H9 (cell line): ENCODE measurements at regions not wholly inside any gene's neighbourhood (a gene's known extent, or its start where the extent isn't known, plus 50 kb on each side); places are given as distances from the start of the nearest gene placed in this dataset.

Experiments
- DNase-seq: peaks from one replicate; pipeline ENCODE4 v3.0.0-alpha.2; 2017
- H2AFZ ChIP-seq: one replicate; pipeline ENCODE4 v1.6.1; 2013; ENCODE audit warnings: mild to moderate bottlenecking, low read length, control low read depth, moderate library complexity
- H2AK5ac ChIP-seq: 2 replicates; pipeline ENCODE4 v1.6.1; 2013; ENCODE audit warnings: low read length, control low read depth, mixed read lengths; ENCODE audit not compliant: insufficient read length
- H2BK120ac ChIP-seq: one replicate; pipeline ENCODE4 v1.6.1; 2013; ENCODE audit warnings: low read depth, mild to moderate bottlenecking, low read length, control low read depth, inconsistent platforms; ENCODE audit not compliant: poor library complexity, severe bottlenecking
- H2BK12ac ChIP-seq: 2 replicates; pipeline ENCODE4 v1.6.1; 2013; ENCODE audit warnings: low read length, control low read depth, mixed read lengths, low read depth; ENCODE audit not compliant: insufficient read length
- H2BK15ac ChIP-seq: 2 replicates; pipeline ENCODE4 v1.6.1; 2013; ENCODE audit warnings: low read depth, low read length, control low read depth
- H2BK20ac ChIP-seq: one replicate; pipeline ENCODE4 v1.6.1; 2013; ENCODE audit warnings: low read depth, mild to moderate bottlenecking, low read length, control low read depth, inconsistent platforms; ENCODE audit not compliant: poor library complexity, severe bottlenecking
- H2BK5ac ChIP-seq: 2 replicates; pipeline ENCODE4 v1.6.1; 2013; ENCODE audit warnings: low read length, control low read depth, mixed read lengths; ENCODE audit not compliant: insufficient read length
- H3K14ac ChIP-seq: 2 replicates; pipeline ENCODE4 v1.6.1; 2013; ENCODE audit warnings: low read length, control low read depth; ENCODE audit not compliant: insufficient read depth
- H3K18ac ChIP-seq: 2 replicates; pipeline ENCODE4 v1.6.1; 2013; ENCODE audit warnings: low read depth, mild to moderate bottlenecking, mixed read lengths, low read length, control low read depth; ENCODE audit not compliant: insufficient read length
- H3K23ac ChIP-seq: 2 replicates; pipeline ENCODE4 v1.6.1; 2013; ENCODE audit warnings: low read length, control low read depth, mixed read lengths, low read depth; ENCODE audit not compliant: insufficient read length
- H3K23me2 ChIP-seq: 2 replicates; pipeline ENCODE4 v1.6.1; 2013; ENCODE audit warnings: low read depth, mild to moderate bottlenecking, mixed read lengths, low read length, control low read depth; ENCODE audit not compliant: insufficient read length, poor library complexity, severe bottlenecking
- H3K27ac ChIP-seq: 2 replicates; pipeline ENCODE4 v1.5.1; 2013; ENCODE audit warnings: low read length, control low read depth, mixed read lengths, low read depth; ENCODE audit not compliant: insufficient read length
- H3K27me3 ChIP-seq: 2 replicates; pipeline ENCODE4 v1.6.1; 2013; ENCODE audit warnings: low read length, control low read depth, inconsistent platforms; ENCODE audit not compliant: insufficient read depth
- H3K4ac ChIP-seq: 2 replicates; pipeline ENCODE4 v1.6.1; 2013; ENCODE audit warnings: low read depth, mild to moderate bottlenecking, control low read depth, inconsistent platforms, low read length, moderate library complexity
- H3K4me1 ChIP-seq: 2 replicates; pipeline ENCODE4 v1.6.1; 2013; ENCODE audit warnings: low read length, control low read depth, inconsistent platforms; ENCODE audit not compliant: insufficient read depth
- H3K4me2 ChIP-seq: 2 replicates; pipeline ENCODE4 v1.6.1; 2013; ENCODE audit warnings: low read length, control low read depth, mixed read lengths; ENCODE audit not compliant: insufficient read length, insufficient read depth
- H3K56ac ChIP-seq: 2 replicates; pipeline ENCODE4 v1.6.1; 2013; ENCODE audit warnings: low read depth, mild to moderate bottlenecking, mixed read lengths, low read length, control low read depth; ENCODE audit not compliant: insufficient read length
- H3K79me1 ChIP-seq: 2 replicates; pipeline ENCODE4 v1.6.1; 2013; ENCODE audit warnings: low read depth, mild to moderate bottlenecking, moderate library complexity, low read length, control low read depth, inconsistent platforms; ENCODE audit not compliant: insufficient read depth, poor library complexity, severe bottlenecking
- H3K79me2 ChIP-seq: 2 replicates; pipeline ENCODE4 v1.6.1; 2013; ENCODE audit warnings: low read length, control low read depth, inconsistent platforms; ENCODE audit not compliant: insufficient read depth
- H3K9ac ChIP-seq: 2 replicates; pipeline ENCODE4 v1.6.1; 2013; ENCODE audit warnings: low read length, control low read depth, mixed read lengths; ENCODE audit not compliant: insufficient read length; ENCODE audit errors: extremely low read depth
- H3K9me3 ChIP-seq: one replicate; pipeline ENCODE4 v1.6.1; 2013; ENCODE audit warnings: low read depth, low read length, inconsistent platforms; ENCODE audit not compliant: control insufficient read depth
- H3T11ph ChIP-seq: one replicate; pipeline ENCODE4 v1.6.1; 2013; ENCODE audit warnings: mild to moderate bottlenecking, low read length, control low read depth, inconsistent platforms
- H4K20me1 ChIP-seq: one replicate; pipeline ENCODE4 v1.6.1; 2013; ENCODE audit not compliant: control insufficient read depth, insufficient read length, insufficient read depth
- H4K5ac ChIP-seq: 2 replicates; pipeline ENCODE4 v1.6.1; 2013; ENCODE audit warnings: low read depth, mild to moderate bottlenecking, mixed read lengths, low read length, control low read depth; ENCODE audit not compliant: insufficient read length
- H4K8ac ChIP-seq: replicated peaks from 2 replicates; pipeline ENCODE4 v1.6.1; 2013; ENCODE audit warnings: low read length, control low read depth, mixed read lengths, low read depth; ENCODE audit not compliant: insufficient read length
- H4K91ac ChIP-seq: 2 replicates; pipeline ENCODE4 v1.6.1; 2013; ENCODE audit warnings: low read depth, mild to moderate bottlenecking, moderate library complexity, mixed read lengths, low read length, control low read depth; ENCODE audit not compliant: insufficient read length
- H3K27ac Mint-ChIP-seq, 3 experiments: 2 replicates in 2 of 3; 3 replicates in 1 of 3; pipeline ENCODE4 v1.8.0; 2020 to 2021; ENCODE audit warnings: mixed read lengths in 3 of 3, mild to moderate bottlenecking in 1 of 3, moderate library complexity in 1 of 3
- H3K27me3 Mint-ChIP-seq: 2 replicates; pipeline ENCODE4 v1.8.0; 2021; ENCODE audit warnings: low read depth, mild to moderate bottlenecking, moderate library complexity, mixed read lengths
- H3K36me3 Mint-ChIP-seq, 3 experiments: 2 replicates in 2 of 3; 3 replicates in 1 of 3; pipeline ENCODE4 v1.8.0; 2020 to 2021; ENCODE audit warnings: low read depth in 3 of 3, mixed read lengths in 3 of 3; ENCODE audit not compliant: insufficient read depth in 1 of 3
- H3K4me1 Mint-ChIP-seq, 2 experiments: 2 replicates each; pipeline ENCODE4 v1.8.0; 2020; ENCODE audit warnings: mixed read lengths in 2 of 2
- H3K4me3 Mint-ChIP-seq, 2 experiments: 2 replicates in 1 of 2; 3 replicates in 1 of 2; pipeline ENCODE4 v1.8.0; 2020 to 2021; ENCODE audit warnings: mild to moderate bottlenecking in 2 of 2, mixed read lengths in 2 of 2, moderate library complexity in 1 of 2
- H3K9me3 Mint-ChIP-seq, 2 experiments: 2 replicates in 1 of 2; 3 replicates in 1 of 2; pipeline ENCODE4 v1.8.0; 2020; ENCODE audit warnings: mild to moderate bottlenecking in 2 of 2, mixed read lengths in 2 of 2, moderate library complexity in 1 of 2
- WGBS: extraction: QIAGEN DNeasy Blood & Tissue Kit; methylation state at CpG from one replicate; pipeline ENCODE4 v1.1.7; 2013; ENCODE audit warnings: missing lambda C conversion rate, low lambda C conversion rate, mixed read lengths; ENCODE audit not compliant: insufficient read length; ENCODE audit errors: extremely low coverage; 5-methylcytosine and 5-hydroxymethylcytosine counted together
- TF ChIP-seq, protein P1 (sequence below): fragments of 200-600 bp; sonication (generic); conservative IDR thresholded peaks from 3 replicates; pipeline ENCODE4 v1.8.0; 2021; ENCODE audit warnings: antibody characterized with exemption, mild to moderate bottlenecking

DNA sequence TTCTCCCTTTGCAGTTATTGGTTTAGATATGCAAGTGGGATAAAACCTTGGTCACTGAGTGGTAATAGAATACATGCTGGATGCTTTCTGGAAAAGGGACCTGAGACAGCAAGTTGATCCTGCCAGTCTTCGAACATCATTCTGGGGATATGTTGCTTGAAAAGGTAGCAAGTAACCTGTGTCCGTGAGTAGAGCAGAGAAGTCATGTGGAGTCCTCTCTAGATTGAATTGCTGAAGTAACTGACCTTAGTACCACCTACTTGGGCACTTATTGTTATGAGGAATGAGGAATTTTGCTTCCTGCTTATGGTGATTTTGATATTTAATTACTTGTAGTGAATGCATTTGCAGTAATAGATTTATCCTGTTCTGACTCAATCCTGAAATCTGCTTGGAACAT, 367.3 kb upstream of the IMPG1 start:
- Histone ChIP-seq H3K9ac (no peak overlapping the region), H2AK5ac (no peak overlapping the region), H2BK20ac (no peak overlapping the region), H3K18ac (no peak overlapping the region), H3K23ac (no peak overlapping the region), H3K4me2 (no peak overlapping the region), H3K79me2 (no peaks in the 10 kb centered on the region), H3K27ac (no peak overlapping the region), H2BK5ac (no peak overlapping the region), H3K4ac (no peak overlapping the region), H3K79me1 (no peaks in the 10 kb centered on the region), H2BK120ac (no peak overlapping the region), H2AFZ (no peak overlapping the region), H3K56ac (no peak overlapping the region), H3K4me1 (peaks cover 5% of the 10 kb centered on the region; the same call in 1 of the 2 replicates), H4K20me1 (no peaks in the 10 kb centered on the region), H2BK12ac (no peak overlapping the region), H3K9me3 (no peaks in the 10 kb centered on the region), H2BK15ac (no peak overlapping the region), H3K27me3 (no peaks in the 10 kb centered on the region), H3K23me2 (no peaks in the 10 kb centered on the region), H3K14ac (no peak overlapping the region), H4K5ac (no peak overlapping the region), H4K91ac (no peak overlapping the region), H4K8ac (no peak overlapping the region), H3T11ph (no peak overlapping the region)
- H3K36me3 Mint-ChIP-seq: no peaks in the 10 kb centered on the region; a peak in 1 of 7 replicates
- no peaks in the 10 kb centered on the region for H3K9me3 Mint-ChIP-seq
- DNase-seq: no peak
- no peak overlapping the region for H3K4me3 Mint-ChIP-seq
- TF ChIP-seq, protein P1, sequence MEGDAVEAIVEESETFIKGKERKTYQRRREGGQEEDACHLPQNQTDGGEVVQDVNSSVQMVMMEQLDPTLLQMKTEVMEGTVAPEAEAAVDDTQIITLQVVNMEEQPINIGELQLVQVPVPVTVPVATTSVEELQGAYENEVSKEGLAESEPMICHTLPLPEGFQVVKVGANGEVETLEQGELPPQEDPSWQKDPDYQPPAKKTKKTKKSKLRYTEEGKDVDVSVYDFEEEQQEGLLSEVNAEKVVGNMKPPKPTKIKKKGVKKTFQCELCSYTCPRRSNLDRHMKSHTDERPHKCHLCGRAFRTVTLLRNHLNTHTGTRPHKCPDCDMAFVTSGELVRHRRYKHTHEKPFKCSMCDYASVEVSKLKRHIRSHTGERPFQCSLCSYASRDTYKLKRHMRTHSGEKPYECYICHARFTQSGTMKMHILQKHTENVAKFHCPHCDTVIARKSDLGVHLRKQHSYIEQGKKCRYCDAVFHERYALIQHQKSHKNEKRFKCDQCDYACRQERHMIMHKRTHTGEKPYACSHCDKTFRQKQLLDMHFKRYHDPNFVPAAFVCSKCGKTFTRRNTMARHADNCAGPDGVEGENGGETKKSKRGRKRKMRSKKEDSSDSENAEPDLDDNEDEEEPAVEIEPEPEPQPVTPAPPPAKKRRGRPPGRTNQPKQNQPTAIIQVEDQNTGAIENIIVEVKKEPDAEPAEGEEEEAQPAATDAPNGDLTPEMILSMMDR: no peak
- no peak overlapping the region for H3K27ac Mint-ChIP-seq
- H3K4me1 Mint-ChIP-seq: peaks cover 26 to 28% of the 10 kb centered on the region in 2 experiments
- whole genome bisulfite sequencing: no CpG with 5 or more reads among the region's 2 CpGs
- H3K27me3 Mint-ChIP-seq: no peaks in the 10 kb centered on the region; the same call in 1 of the 2 replicates
